Nephron progenitor cell (in vitro differentiated cells): ENCODE measurements at regions not wholly inside any gene's neighbourhood (a gene's known extent, or its start where the extent isn't known, plus 50 kb on each side); places are given as distances from the start of the nearest gene placed in this dataset.

Experiments
- DNase-seq: peaks from one replicate; pipeline ENCODE4 v3.0.0; 2021
- H3K27ac Mint-ChIP-seq: 2 replicates; pipeline ENCODE4 v1.8.0; 2021; ENCODE audit warnings: mild to moderate bottlenecking, moderate library complexity, mixed read lengths
- H3K27me3 Mint-ChIP-seq: 2 replicates; pipeline ENCODE4 v1.8.0; 2021; ENCODE audit warnings: mild to moderate bottlenecking, low read depth, mixed read lengths; ENCODE audit not compliant: poor library complexity
- H3K36me3 Mint-ChIP-seq: 2 replicates; pipeline ENCODE4 v1.8.0; 2021; ENCODE audit warnings: low read depth, mixed read lengths
- H3K4me1 Mint-ChIP-seq: 2 replicates; pipeline ENCODE4 v1.8.0; 2021; ENCODE audit warnings: mixed read lengths
- H3K4me3 Mint-ChIP-seq: 2 replicates; pipeline ENCODE4 v1.8.0; 2021; ENCODE audit warnings: mild to moderate bottlenecking, moderate library complexity, mixed read lengths
- H3K9me3 Mint-ChIP-seq: 2 replicates; pipeline ENCODE4 v1.8.0; 2021; ENCODE audit warnings: mild to moderate bottlenecking, moderate library complexity, mixed read lengths
- CTCF ChIP-seq: fragments of 200-600 bp; sonication (generic); IDR thresholded peaks from 2 replicates; pipeline ENCODE4 v1.5.0; 2021; ENCODE audit warnings: antibody characterized with exemption

GRCh38 chr9:7542693-7543092, 256.9 kb downstream of the DMAC1 start:
- no peak overlapping the region for H3K4me3 Mint-ChIP-seq
- peaks cover 3% of the 10 kb centered on the region for H3K27me3 Mint-ChIP-seq
- H3K27ac Mint-ChIP-seq: no peak overlapping the region
- no peak for DNase-seq
- peaks cover 34% of the 10 kb centered on the region for H3K4me1 Mint-ChIP-seq
- no peak for TF ChIP-seq CTCF
- H3K36me3 Mint-ChIP-seq: no peaks in the 10 kb centered on the region
- no peaks in the 10 kb centered on the region for H3K9me3 Mint-ChIP-seq

- H3K9me3 Mint-ChIP-seq: no peaks in the 10 kb centered on the region
Observed at GRCh38 chr9:7542126-7542525, 257.5 kb downstream of the DMAC1 start.

GRCh38 chr9:7536310-7536939, 263.2 kb downstream of the DMAC1 start:
- H3K27ac Mint-ChIP-seq: no peak overlapping the region
- H3K9me3 Mint-ChIP-seq: no peaks in the 10 kb centered on the region
- TF ChIP-seq CTCF: peak; percentile 62
- no peaks in the 10 kb centered on the region for H3K36me3 Mint-ChIP-seq
- no peak overlapping the region for H3K4me3 Mint-ChIP-seq
- DNase-seq: peak; percentile 40
- H3K4me1 Mint-ChIP-seq: peaks cover 8% of the 10 kb centered on the region
- H3K27me3 Mint-ChIP-seq: peaks cover 3% of the 10 kb centered on the region

More at GRCh38 chr9:7542126-7542525, 257.5 kb downstream of the DMAC1 start:
- TF ChIP-seq CTCF: no peak
- DNase-seq: no peak
- no peaks in the 10 kb centered on the region for H3K36me3 Mint-ChIP-seq
- H3K4me1 Mint-ChIP-seq: peaks cover 34% of the 10 kb centered on the region
- H3K4me3 Mint-ChIP-seq: no peak overlapping the region
- H3K27ac Mint-ChIP-seq: no peak overlapping the region
- H3K27me3 Mint-ChIP-seq: peaks cover 3% of the 10 kb centered on the region

- TF ChIP-seq CTCF: no peak
- Mint-ChIP-seq H3K36me3 (peaks cover 10% of the 10 kb centered on the region), H3K27ac (no peak overlapping the region), H3K4me3 (no peak overlapping the region), H3K27me3 (peaks cover 3% of the 10 kb centered on the region), H3K9me3 (peaks cover 12% of the 10 kb centered on the region), H3K4me1 (peaks cover 4% of the 10 kb centered on the region)
- no peak for DNase-seq
Observed at GRCh38 chr9:7534211-7534935, 265.2 kb downstream of the DMAC1 start.

GRCh38 chr9:7533376-7534090, 266.0 kb downstream of the DMAC1 start:
- H3K36me3 Mint-ChIP-seq: peaks cover 10% of the 10 kb centered on the region
- peaks cover 4% of the 10 kb centered on the region for H3K4me1 Mint-ChIP-seq
- no peak overlapping the region for H3K27ac Mint-ChIP-seq

More at GRCh38 chr9:7533376-7534090, 266.0 kb downstream of the DMAC1 start:
- Mint-ChIP-seq H3K27me3 (peaks cover 3% of the 10 kb centered on the region), H3K4me3 (no peak overlapping the region), H3K9me3 (peaks cover 15% of the 10 kb centered on the region)
- TF ChIP-seq CTCF: no peak
- no peak for DNase-seq
